Endothelial cell of umbilical vein (primary cell): ENCODE measurements at regions not wholly inside any gene's neighbourhood (a gene's known extent, or its start where the extent isn't known, plus 50 kb on each side); places are given as distances from the start of the nearest gene placed in this dataset.

Experiments
- BruUV-seq: library from RNA; stranded (reverse); fragments of 400-500 nt; replicated peaks from 2 replicates; lab custom pipeline; 2021; lab: Mats Ljungman, UMichigan
- CTCF ChIA-PET: fragments of 300-600, 350-600 bp; sonication (Branson Sonifier 250); formaldehyde crosslinking; loops from one replicate; lab custom pipeline; 2021; ENCODE audit warnings: antibody characterized with exemption, inconsistent platforms; lab: Charles Lee
- POLR2A ChIA-PET: fragments of 300-600, 350-600 bp; sonication (Branson Sonifier 250); formaldehyde crosslinking; loops from one replicate; lab custom pipeline; 2021; ENCODE audit warnings: antibody characterized with exemption, inconsistent platforms; lab: Charles Lee
- DNase-seq: peaks from one replicate; pipeline ENCODE4 v3.0.0-alpha.2; 2011; ENCODE audit warnings: low read depth, low spot score
- FAIRE-seq: peaks from 2 replicates; lab custom pipeline; 2011; peaks lifted over from hg19 to GRCh38; lab: Jason Lieb, UNC
- H2AFZ ChIP-seq: 2 replicates; pipeline ENCODE4 v1.6.0; 2012; ENCODE audit warnings: low read depth, low read length, control low read depth, inconsistent platforms
- H3K27ac ChIP-seq: 2 replicates; pipeline ENCODE4 v1.5.1; 2011; ENCODE audit warnings: low read depth, mild to moderate bottlenecking, control low read depth, low read length, moderate library complexity; ENCODE audit not compliant: insufficient read depth
- H3K27me3 ChIP-seq, 2 experiments: 2 replicates each; pipeline versions ENCODE4 v1.6.0 to v1.6.1; 2011; ENCODE audit warnings: low read length in 2 of 2, mixed read lengths in 1 of 2; ENCODE audit not compliant: control insufficient read depth in 2 of 2, insufficient read depth in 2 of 2
- H3K36me3 ChIP-seq, 2 experiments: 2 replicates in 1 of 2; 3 replicates in 1 of 2; pipeline ENCODE4 v1.5.1; 2011; ENCODE audit warnings: low read length in 2 of 2, mild to moderate bottlenecking in 1 of 2, moderate library complexity in 1 of 2; ENCODE audit not compliant: control insufficient read depth in 2 of 2, insufficient read depth in 2 of 2; ENCODE audit errors: extremely low read depth in 1 of 2
- H3K4me1 ChIP-seq: 3 replicates; pipeline ENCODE4 v1.5.1; 2011; ENCODE audit warnings: mild to moderate bottlenecking, low read length; ENCODE audit not compliant: control insufficient read depth, insufficient read depth; ENCODE audit errors: extremely low read depth
- H3K4me2 ChIP-seq: 2 replicates; pipeline ENCODE4 v1.6.1; 2011; ENCODE audit warnings: low read length, control low read depth, mixed read lengths; ENCODE audit not compliant: insufficient read depth
- H3K4me3 ChIP-seq, 3 experiments: fragments of 200-600 bp in 1 of 3; sonication (generic), shearing (Covaris generic) in 1 of 3; replicated peaks in 1 of 3; 2 replicates each; pipeline ENCODE4 v1.5.1; 2011 to 2016; ENCODE audit warnings: control low read depth in 3 of 3, low read length in 3 of 3, mild to moderate bottlenecking in 2 of 3, inconsistent platforms in 1 of 3, low read depth in 1 of 3, moderate library complexity in 1 of 3; ENCODE audit not compliant: insufficient read depth in 1 of 3
- H3K79me2 ChIP-seq: 2 replicates; pipeline ENCODE4 v1.6.0; 2012; ENCODE audit warnings: low read length, inconsistent platforms; ENCODE audit not compliant: control insufficient read depth, insufficient read depth
- H3K9ac ChIP-seq: replicated peaks from 2 replicates; pipeline ENCODE3; 2011; ENCODE audit warnings: low read length, control low read depth; ENCODE audit not compliant: insufficient read depth; ENCODE audit errors: extremely low read depth
- H3K9me1 ChIP-seq: replicated peaks from 3 replicates; pipeline ENCODE4 v1.6.0; 2011; ENCODE audit warnings: mild to moderate bottlenecking, low read length; ENCODE audit not compliant: control insufficient read depth, insufficient read depth; ENCODE audit errors: extremely low read depth
- H3K9me3 ChIP-seq: replicated peaks from 2 replicates; pipeline ENCODE4 v1.5.1; 2012; ENCODE audit warnings: low read length, inconsistent platforms; ENCODE audit not compliant: control insufficient read depth, insufficient read depth
- H4K20me1 ChIP-seq: replicated peaks from 2 replicates; pipeline ENCODE3; 2011; ENCODE audit warnings: mild to moderate bottlenecking, low read length; ENCODE audit not compliant: control insufficient read depth, insufficient read depth; ENCODE audit errors: extremely low read depth
- CTCF ChIP-seq, 2 donors: IDR thresholded peaks; 1 replicate in 1 of 2; 2 replicates in 1 of 2; pipeline ENCODE4 v1.5.1; 2011; ENCODE audit warnings: low read length in 2 of 2, mild to moderate bottlenecking in 2 of 2, moderate library complexity in 2 of 2, control low read depth in 1 of 2, inconsistent platforms in 1 of 2, low read depth in 1 of 2; ENCODE audit not compliant: insufficient read depth in 1 of 2; ENCODE audit errors: extremely low read depth in 1 of 2
- EZH2 ChIP-seq: IDR thresholded peaks from 2 replicates; pipeline ENCODE4 v1.6.1; 2012; ENCODE audit warnings: borderline replicate concordance, low read depth, mild to moderate bottlenecking, moderate library complexity, low read length, inconsistent platforms; ENCODE audit not compliant: severe bottlenecking
- FOS ChIP-seq: IDR thresholded peaks from 2 replicates; pipeline ENCODE4 v1.6.1; 2011; ENCODE audit warnings: mild to moderate bottlenecking, low read length, moderate library complexity, borderline replicate concordance; ENCODE audit not compliant: insufficient read depth
- GATA2 ChIP-seq: IDR thresholded peaks from 2 replicates; pipeline ENCODE4 v1.7.0; 2011; ENCODE audit warnings: low read depth, mild to moderate bottlenecking, moderate library complexity, mixed read lengths, low read length; ENCODE audit not compliant: insufficient read length, insufficient read depth
- JUN ChIP-seq: IDR thresholded peaks from 2 replicates; pipeline ENCODE4 v1.6.1; 2011; ENCODE audit warnings: borderline replicate concordance, low read depth; ENCODE audit not compliant: insufficient read length, insufficient read depth
- MAX ChIP-seq: IDR thresholded peaks from 2 replicates; pipeline ENCODE4 v1.6.1; 2011; ENCODE audit not compliant: insufficient read depth, insufficient read length
- MYC ChIP-seq: IDR thresholded peaks from one replicate; pipeline ENCODE4 v1.6.1; 2011; ENCODE audit warnings: mild to moderate bottlenecking, low read depth, low read length
- POLR2A ChIP-seq: IDR thresholded peaks from 2 replicates; pipeline ENCODE4 v1.6.1; 2012; ENCODE audit warnings: low read depth, mild to moderate bottlenecking, control low read depth, low read length
- POLR2AphosphoS5 ChIP-seq: IDR thresholded peaks from 2 replicates; pipeline ENCODE4 v1.6.1; 2012; ENCODE audit warnings: low read depth, mild to moderate bottlenecking, control low read depth, low read length, moderate library complexity; ENCODE audit not compliant: insufficient read depth
- dilution Hi-C: fragments of 300-500 bp; cut with MboI; formaldehyde crosslinking; loops from one replicate; pipeline ENCODE4 v1.15.0; 2019; ENCODE audit warnings: low sequenced_read_pairs; ENCODE audit not compliant: extremely low pct_ligation_motif_present
- intact Hi-C: fragments of 100-400 bp; cut with micrococcal nuclease; formaldehyde crosslinking; loops from one replicate; pipeline ENCODE4 v1.10.0; 2022

DNA sequence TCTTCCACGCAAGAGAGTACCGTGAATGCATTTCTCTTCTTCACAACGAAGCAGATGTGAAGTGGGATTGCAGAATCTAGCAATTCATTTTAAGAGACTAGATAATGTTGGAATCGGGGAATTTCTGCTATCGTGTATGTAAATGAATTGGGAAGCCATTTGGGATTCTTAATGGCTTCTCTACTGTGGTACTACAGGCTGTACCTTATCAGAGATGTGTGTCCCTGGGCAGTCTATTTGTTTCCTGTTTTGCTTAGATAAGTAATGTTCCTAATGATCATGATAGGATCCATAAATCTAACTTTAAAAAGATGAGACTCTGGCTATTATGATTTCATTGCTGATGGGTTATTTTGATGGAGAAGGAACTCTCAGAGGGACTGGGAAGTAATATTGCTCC is 320.6 kb downstream of the REEP3 start:
- BruUV-seq: no TSS peak
- no peak overlapping the region for H3K27ac ChIP-seq
- H3K9me3 ChIP-seq: no peaks in the 10 kb centered on the region
- H2AFZ ChIP-seq: no peak overlapping the region
- no peak for FAIRE-seq
- H3K79me2 ChIP-seq: no peaks in the 10 kb centered on the region
- H3K9me1 ChIP-seq: no peaks in the 10 kb centered on the region
- peaks cover 0 to 4% of the 10 kb centered on the region in 2 experiments for H3K27me3 ChIP-seq
- intact Hi-C loops: no loop called here
- H3K4me3 ChIP-seq: no peak overlapping the region
- dilution Hi-C loops: no loop called here
- TF ChIP-seq POLR2A (no peak), MYC (no peak), POLR2AphosphoS5 (no peak), JUN (no peak), CTCF (IDR thresholded peaks at IDR 0.05; ENCODE audit: extremely low read depth in 1 of 2, insufficient read depth in 1 of 2, low read depth in 1 of 2, low read length in 2 of 2) (no peak), EZH2 (no peak), MAX (no peak), GATA2 (no peak), FOS (no peak)
- no peaks in the 10 kb centered on the region for H3K36me3 ChIP-seq
- ChIA-PET CTCF (no interaction called here), POLR2A (no interaction called here)
- H3K4me1 ChIP-seq: no peaks in the 10 kb centered on the region
- H3K9ac ChIP-seq: no peak overlapping the region
- H4K20me1 ChIP-seq: no peaks in the 10 kb centered on the region
- no peak for DNase-seq
- H3K4me2 ChIP-seq: no peak overlapping the region
